ENCODE measurements at regions not wholly inside any gene's neighbourhood (a gene's known extent, or its start where the extent isn't known, plus 50 kb on each side); places are given as distances from the start of the nearest gene placed in this dataset.
"Not testable (repeated sequence)": the region's sequence is repeated elsewhere in the genome, so short reads cannot be mapped to it uniquely, and the experiment has no call there.

DNA sequence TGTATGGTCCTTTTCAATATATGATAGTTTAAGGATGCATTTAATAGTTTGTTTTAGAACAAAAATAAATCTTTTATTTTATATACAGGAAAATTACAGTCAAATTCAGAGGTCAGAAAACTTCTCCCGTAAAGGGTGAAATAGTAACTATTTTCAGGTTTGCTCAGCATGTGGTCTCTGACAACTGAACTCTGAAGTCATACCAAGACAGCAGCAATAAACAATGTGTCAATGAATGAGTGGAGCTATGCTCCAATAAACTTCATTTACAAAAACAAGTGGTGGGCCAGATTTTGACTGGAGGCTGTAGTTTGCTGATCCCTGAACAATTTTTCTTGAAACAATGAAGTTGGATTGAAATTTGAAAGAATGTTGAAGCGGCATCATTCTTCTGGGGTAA lies 123.6 kb downstream of the ZNF248 start:
- DNase-seq = no peak

DNA sequence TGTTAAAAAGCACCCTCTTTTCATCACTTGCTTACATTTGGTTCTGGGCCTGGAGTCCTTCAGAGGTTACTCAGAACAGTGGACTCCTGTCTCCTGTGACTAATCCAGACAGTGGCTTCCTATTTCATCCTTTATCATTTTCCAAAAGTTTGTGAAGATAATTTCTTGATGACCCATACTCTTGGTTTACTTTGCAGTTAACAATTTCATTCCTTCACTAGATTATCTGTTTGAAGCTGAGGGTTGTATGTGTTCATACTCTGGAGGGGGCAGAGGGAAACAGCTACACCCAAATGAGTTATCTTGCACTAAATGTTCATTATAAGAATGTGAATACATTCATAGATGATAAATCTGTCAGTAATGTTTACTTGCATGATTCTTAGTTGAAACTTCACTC lies 124.7 kb downstream of the ZNF248 start:
- no peak for DNase-seq

DNA sequence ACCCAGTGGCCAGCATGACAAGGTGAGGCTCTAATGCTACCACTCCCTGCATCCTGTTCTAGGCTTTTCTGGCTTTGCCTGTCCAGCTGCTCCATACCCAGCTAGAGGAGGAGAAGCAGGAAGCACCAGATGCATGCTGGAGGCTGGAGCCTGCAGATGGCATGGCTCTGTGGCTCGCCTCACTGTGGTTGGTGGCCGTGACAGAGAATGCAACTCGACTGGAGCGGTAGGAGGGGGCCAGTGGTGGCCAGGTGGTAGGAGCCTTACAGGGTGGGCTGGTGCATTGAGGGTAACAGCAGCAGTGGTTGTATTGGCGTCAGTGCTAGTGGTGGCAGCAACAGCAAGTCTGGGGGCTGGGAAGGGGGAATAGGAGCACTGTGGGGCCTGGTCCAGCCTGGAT lies 128.6 kb downstream of the ZNF248 start:
- no peak for DNase-seq

DNA sequence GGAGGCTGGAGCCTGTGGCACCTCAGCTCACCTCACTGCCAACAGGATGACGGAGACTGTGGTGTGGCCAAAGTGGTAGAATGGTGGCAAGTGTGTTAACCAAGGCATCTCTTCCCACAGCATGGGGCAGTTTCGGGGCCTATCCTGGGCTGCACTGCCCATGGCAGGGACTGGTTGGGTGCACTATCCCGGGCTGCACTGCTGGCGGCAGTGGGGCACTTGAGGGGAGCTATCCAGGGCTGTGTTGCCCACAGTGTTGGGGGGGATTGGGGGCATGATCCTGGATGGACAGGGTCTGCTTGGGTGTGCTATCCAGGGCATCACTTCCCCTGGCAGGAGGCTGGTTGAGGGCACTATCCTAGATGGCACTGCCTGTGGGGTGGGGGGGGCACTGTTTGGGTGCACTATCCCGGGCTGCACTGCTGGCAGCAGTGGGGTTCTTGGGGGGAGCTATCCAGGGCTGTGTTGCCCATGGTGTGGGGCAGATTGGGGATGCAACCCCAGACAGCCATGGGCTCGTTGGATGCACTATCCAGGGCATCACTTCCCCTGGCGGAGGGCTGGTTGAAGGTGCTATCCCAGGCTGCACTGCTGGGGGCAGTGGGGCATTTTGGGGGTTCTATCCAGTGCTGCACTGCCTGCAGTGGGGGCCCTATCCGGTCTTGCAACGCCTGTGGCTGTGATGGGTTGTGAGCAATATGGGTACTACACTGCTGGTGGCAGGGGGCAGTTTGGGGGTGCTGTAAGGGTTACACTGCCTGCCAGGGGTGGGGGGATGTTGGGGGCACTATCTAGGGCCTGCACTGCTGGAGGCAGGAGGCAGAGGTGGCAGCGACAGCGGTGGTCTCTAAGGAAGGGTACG lies 129.7 kb downstream of the ZNF248 start:
- DNase-seq = no peak

DNA sequence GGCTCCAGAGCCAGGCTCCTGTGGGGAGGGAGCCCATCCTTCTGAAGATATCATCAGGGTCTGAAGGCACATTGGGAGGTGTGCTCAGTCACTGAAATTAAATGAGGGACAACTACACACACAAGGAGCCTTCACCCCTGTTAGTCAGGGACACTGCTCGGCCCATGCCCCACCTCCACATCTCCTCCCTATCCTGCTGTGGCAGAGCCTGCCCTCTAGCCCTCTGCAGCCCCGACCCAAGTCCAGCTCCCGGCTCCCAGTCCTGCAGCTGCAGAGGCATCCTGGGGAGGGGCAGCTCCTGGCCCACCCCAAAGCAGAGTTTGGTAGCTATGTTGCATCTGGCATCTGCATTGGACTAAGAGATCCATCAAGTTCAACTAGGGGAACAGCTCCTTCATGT lies 136.3 kb downstream of the ZNF248 start:
- no peak for DNase-seq

DNA sequence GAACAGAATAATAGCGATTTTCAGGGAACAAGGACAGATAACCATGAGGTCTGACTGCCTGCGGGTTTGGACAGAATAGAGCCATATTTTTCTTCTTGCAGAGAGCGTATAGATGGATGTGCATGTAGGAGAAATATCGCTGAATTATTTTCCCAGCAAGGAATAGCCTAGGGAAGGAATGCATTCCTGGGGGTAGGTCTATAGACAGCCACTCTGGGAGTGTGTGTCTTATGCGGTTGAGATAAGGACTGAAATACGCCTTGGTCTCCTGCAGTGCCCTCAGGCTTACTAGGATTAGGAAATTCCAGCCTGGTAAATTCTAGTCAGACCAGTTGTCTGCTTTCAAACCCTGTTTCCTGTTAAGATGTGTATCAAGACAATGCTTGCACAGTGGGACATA lies 139.3 kb downstream of the ZNF248 start:
- not testable (repeated sequence) for DNase-seq

DNA sequence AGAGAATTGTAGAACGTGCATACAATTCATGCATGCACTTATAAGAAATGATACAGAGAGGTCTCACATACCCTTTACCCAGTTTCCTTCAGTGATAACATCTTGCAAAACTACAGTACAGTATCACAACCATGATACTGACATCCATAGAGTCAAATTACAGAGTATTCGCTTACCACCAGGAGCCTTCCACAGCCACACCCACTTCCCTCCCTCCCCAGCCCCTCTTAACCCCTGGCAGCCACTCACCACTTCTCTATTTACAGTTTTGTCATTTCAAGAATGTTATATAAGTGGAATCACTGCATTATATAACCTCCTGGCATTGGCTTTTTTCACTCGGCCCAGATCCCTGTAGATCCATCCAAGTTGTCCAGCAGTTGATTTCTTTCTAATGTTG lies 143.8 kb downstream of the ZNF248 start:
- no peak for DNase-seq

DNA sequence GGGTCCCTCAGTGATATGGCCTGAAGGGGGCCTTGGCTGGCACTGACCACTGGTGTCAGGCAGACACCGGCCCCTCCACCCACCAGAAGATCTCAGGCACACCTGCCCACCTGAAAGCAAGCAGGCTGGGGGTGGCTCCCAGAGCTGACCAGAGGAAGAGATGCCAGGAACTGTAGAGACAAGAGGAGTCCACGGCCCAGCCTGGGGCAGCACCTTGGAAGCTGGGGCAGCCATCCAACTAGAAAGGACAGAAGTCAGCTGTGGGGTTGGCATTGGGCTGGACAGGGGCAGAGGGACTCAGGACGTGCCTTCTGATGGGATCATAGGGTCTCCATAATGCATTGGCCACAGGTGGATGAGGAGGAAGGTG lies 144.3 kb downstream of the ZNF248 start:
- no peak for DNase-seq

DNA sequence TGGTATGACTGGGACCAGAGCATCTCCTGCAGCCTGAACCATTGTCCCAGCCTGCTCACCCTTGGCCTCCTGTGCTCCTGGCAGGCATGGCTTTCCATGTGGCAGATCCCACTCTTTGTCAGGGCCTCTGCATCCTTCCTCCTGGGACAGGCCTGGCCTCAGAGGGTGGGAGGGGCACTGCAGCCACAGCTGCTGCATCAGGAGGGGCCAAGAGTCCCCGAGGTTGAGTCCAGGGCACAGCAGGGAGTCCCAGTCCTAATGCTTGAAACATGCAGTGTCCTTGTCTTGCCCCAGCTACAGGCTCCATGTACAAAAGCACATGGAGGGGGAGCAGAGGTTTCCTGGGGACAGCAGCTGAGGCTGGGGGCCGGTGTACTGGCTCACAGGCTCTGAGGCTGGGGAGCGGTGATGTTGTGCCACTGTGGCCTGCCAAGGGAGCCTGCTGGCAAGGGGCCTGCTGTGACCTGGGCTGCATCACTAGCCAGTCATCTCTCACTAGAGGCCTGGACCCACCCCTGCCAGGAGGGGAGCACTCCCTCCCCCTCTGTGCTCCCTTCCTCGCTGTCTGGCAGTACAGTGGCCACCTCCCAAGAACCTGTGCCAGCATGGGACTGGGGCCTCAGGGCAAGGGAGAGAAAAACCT lies 144.8 kb downstream of the ZNF248 start:
- DNase-seq = no peak

DNA sequence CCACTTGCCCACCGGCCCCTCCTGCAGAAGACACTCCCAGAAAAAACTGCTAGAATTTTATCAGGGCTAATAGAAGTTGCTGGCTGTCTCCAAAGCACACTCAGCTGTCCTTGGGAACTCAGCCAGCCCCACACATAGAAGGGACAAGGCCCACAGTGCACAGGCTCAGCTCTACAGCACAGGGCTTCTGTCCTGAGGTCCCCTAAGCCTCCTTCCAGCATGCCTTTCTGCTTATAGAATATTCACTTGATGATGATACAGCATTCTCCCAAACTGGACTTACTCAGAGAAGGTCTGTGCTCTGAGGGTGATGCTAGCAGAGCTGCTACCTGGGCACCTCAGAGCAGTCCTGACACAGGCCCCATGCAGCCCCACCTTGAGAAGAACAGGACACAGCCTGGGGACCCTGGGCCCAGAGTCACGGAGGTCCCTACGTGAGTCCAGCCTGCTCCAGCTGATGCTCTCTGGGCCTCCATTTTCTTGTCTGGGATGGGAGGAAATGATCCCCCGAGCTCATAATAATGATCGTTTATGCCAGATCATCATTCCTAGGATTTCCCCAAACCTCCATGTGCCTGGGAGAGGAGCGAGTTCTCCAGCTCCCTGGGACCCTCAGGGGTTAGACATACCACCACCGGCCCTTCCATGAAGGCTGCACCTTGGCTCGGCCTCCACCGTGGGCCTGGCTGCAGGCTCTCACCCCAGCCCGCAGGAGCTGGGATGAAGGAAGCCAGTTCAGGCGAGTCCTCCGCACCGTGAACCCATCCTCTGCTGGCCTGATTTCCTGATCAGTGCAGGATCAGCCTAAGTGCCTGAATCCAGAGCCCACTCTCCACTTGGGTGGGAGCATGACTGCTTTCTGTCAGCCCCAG lies 145.6 kb downstream of the ZNF248 start:
- no peak for DNase-seq

DNA sequence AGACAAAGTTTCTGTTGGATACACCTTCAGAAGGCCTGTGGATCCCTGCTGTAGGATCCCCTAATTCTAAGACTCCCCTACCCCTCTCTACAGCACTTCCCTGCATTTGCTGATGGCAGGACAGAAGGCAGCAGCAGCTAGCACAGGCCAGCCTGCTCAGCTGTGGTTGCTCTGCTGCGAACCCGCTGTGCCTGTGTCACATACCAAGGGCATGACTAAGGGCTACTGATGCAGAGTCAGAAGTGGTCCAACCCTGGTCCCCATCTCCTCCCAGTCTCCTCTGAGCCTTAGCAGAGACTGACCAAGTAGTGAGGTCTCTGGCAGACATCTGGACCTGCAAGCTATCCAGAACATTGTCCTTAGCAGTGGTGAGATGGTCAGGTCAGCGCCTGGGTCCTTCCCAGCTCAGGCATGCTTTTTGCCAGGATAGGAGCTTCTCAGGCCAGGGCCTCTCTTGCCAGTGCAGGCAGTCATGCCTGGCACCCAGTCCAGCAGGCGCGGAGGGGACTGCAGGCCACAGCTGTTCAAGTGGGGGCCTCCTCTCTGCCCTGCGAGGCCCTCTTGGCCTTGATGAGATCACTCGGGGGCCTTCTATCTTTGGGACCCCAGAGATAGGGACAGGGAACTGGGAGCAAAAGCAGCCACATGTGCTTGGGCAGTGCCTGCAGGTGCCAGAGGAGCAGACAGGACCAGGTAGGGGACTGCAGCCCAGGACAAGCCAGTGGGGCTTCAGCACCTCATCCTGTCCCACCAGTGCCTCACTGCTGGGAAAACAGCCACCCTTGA lies 146.4 kb downstream of the ZNF248 start:
- DNase-seq = peak; percentile 12

DNA sequence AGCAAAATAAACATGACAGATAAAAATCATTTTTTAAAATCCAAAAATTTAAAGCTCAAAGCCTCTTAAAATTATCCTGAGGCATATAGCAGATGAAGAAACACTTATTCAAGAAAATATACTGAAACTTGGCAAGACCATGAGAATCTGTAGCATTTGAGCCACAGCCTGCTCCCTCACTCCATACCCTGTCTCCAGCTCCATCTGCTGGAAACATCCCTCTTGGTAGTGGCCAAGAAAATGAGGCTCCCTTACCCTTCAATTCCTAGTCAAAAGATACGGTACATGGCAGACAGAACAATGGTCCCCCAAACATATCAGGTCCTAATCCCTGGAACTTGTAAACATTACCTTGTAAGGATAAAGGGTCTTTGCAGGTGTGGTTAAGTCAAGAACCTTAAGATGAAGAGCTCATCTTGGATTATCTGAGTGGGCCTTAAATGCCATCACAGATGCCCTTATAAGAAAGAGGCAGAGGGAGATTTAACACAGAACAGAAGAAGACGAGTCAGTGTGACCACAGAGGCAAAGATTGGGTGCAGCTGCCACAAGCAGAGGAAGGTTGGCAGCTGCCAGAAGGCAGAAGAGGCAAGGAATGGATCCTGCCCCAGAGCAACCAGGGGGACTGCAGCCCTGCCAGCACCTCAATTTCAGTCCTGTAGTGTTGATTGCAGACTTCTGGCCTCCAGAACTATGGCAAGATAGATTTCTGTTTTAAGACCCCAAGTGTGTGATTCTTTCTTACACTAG lies 149.4 kb downstream of the ZNF248 start:
- no peak for DNase-seq

DNA sequence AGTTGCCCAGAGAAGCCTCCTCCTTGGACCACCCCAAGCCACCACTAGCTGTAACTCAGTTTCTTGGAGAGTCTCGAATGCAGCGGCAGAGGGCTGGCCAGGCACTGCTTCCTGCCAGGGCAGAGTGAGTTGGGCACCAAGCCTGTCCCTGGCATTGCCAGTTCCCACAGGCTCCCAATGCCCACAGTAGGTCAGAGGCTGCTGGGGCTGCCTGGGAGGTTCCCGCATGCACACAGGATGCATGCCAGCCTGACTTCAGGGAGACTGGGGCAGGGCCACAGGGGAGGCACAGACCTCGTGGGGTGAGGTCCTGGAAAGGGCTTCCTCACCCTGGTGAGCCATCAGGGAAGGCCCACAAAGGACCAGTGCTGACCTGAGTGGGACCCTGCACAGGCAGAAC lies 152.8 kb downstream of the ZNF248 start:
- DNase-seq = no peak

DNA sequence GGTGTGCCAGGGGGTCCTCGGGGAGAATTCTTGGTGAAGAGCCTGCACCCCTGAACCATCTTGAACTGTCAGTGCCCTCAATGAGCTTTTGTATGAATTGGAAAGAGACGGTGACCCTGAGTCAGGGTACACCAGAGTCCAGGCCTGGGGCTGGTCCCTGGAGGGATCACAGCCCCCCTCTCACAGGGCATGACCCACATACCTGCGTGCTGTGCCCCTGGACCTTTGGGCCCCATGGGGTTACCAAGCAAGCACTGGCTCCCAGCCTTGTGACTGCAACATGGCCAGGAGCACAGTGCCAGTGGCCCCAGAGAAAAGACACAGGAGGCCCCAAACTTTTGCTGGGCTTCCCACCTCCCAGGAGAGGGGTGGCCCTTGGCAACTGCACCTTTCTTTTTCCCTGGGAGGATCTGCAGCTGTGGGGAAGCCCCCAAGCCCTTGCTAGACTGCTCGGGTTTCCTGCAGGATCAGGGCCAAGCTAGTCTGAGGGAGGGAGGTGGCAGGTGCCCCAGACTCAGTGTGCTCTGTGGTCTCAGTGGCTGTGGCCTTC lies 153.5 kb downstream of the ZNF248 start:
- DNase-seq = no peak

DNA sequence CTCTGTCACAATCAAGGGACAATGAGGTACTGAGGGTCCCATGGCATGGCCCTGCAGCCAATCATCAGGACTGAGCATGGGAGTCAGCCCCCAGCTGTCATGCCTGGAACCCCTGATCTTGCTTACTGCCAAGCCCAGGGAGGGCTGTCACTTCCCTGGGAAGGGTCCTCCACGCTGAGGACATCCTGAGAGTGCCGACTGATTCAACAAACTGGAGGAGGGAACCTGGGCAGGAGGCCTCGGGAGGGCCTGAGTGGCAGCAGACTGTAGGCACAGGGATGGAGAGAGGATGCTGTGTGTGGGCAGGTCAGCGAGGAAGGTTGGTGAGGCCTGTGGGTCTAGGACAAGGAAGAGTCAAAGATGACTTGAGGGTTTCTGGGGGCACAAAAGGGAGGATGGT lies 154.3 kb downstream of the ZNF248 start:
- no peak for DNase-seq

DNA sequence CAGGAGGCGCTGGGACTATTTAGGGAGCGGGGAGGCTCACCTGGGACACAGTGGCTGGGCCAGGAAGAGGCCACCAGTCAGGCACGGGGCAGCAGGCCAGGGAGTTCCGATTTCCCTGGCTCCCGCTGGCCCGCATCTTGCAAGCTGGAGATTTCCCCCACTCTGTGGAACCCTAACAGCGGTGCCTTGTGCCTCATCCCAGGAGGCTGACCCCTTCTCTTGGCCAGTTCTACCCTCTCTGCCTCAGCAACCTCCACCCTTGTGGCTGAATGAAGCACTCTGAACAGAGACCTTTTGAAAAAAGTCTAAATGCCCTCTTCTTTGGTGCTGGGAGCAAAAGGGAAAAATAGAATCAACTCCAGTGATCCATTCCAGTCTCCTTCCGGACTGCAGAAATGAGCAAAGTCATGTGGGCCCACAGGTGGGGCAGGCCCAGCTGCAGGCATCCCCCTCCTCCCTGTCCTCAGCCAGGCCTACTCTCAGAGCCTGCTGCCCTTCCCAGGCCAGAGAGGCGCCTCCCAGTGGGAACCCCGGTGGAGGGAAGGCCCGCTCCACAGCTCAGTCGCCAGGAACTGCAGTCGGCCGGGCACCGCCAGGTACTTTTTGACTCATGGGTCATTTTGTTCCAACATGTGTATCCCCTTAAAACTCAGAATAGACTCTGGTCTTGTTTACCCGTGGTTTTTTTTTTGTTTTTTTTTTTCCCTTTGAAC lies 155.5 kb downstream of the ZNF248 start:
- DNase-seq = no peak

DNA sequence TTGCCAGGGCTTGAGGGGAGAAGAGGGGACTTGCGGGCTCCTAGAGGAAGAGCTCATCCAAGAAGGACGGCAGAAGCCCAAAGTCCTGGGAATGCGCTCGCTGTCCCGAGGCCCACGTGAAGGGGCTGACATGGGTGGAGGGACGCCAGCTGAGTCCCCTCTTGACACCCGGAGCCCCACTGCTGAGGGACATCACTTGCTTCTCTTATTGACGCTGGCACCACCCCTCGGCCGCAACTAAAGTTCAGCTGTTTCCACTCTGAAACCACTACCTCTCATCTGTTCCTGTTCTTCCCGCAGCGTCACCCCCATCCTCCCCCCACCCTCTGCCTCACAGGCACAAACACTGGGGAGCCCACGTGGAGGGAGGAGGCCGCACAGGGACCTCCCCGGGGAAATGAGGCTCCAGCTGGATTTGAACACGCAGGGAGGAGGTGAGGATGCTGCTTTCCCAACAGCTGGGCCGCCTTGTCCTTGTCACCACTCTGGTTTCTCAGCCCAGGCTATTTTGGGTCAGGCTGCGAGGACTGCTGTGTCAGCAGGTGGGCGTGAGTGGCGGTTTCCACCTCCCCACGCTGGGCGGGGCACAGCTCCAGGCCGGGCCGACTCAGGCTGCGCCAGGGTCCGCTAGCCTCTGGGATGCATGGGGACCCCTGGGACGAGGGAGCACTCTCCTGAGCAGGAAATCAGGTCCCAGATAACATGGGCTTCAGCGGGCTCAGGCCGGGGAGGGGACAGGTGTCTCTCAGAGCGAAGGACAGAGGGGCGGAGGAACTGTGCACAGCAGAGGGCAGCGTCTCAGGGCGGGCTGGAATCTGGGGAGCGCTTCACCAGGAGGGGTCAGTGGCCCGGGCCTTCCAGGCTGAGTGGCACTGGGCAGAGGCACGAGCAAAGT lies 156.3 kb downstream of the ZNF248 start:
- DNase-seq = no peak

DNA sequence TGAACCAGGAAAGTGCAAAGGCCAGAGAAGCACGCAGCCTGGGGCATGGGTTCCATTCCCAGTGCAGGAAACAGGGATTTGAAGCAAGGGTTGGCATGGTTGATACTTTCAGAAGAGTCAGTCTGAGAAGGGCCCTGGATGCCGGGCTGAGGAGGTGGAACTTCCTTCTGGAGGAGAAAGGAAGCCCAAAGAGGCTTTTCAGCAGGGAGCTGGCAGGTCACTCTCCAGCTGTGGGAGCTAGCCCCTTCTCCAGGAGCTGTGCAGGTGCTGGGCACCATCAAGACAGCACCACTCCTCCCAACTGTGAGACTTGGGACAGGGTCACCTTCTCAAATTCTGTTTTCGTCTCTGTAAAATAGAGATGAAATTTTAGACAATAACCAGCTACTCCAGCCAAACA lies 169.8 kb downstream of the ZNF248 start:
- DNase-seq = no peak

DNA sequence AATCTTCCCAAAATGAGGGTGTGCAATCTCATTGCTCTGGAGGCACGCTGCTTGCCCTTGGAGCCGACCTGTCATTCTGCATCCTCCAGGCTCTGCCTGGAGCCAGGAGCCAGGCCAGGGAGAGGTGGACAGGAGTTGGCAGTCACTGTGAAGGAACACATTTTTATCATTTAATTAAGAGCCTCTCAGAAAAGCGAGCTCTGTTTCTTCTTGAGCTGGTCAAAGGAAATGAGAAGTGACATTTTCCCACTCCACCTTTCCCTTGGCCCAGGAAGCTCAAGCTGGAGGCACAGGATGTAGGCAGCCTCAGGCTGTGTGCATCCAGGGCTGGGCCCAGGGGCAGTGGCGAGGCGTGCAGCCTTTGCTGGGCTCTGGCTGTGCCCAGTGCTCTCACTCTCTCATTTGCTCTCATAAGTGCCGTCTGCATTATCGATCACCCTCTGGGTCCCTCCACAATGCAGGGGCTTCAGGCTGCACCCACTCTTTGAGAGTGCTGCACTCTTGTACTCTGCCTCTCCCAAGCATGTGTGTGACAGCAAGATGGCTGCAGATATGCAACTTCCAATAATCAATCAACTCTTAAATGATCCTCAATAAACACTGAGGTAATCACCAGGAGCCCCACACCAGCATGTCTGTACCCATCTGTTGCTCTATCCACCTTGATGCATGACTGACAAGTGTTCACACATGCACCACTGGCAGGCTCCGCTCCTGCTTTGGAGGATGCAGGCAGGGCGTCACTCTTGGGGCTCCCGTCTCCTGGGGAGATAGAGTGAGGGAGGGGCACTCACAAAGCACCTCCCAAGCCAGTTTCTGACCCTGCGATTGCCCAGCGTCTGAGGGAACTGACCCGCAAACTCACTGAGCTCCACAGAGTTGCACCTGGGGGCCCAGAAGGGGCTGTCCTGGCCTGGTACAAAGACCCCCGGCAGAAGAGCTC lies 171.4 kb downstream of the ZNF248 start:
- no peak for DNase-seq

Measured in EL (cell line).